ENCODE measurements at regions not wholly inside any gene's neighbourhood (a gene's known extent, or its start where the extent isn't known, plus 50 kb on each side); places are given as distances from the start of the nearest gene placed in this dataset.
"Not testable (repeated sequence)": the region's sequence is repeated elsewhere in the genome, so short reads cannot be mapped to it uniquely, and the experiment has no call there.

DNA sequence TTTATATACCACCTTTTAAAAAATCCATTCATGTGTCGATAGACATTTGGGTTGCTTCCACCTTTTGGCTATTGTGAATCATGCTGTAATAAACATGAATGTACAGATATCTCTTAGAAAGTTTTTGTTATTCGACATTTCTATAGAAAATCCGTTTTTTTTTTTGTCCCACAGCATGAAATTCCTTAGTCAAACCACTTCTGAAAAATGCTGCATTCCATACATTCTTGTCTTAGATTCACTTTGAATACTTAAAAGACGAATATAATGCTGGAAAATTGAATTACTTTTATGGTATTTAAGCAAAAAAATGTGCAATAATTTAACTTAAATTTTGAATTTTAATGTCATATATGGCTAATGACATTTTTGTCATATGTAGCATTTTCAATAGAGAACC is 1345.5 kb downstream of the TECRL start:
- Histone ChIP-seq H3K9me3 (peaks cover 0 to 11% of the 10 kb centered on the region in 2 donors), H3K36me3 (no peaks in the 10 kb centered on the region), H3K27ac (no peak overlapping the region), H3K27me3 (no peaks in the 10 kb centered on the region), H3K4me3 (no peak overlapping the region), H3K4me1 (no peaks in the 10 kb centered on the region)
- DNase-seq (ENCODE audit: low spot score in 2 of 2) = no peak
- intact Hi-C loops (cut with DNase I; ENCODE audit: low total_unique reads) = no loop called here
- TF ChIP-seq POLR2A (IDR thresholded peaks at IDR 0.05) (no peak), CTCF (IDR thresholded peaks at IDR 0.05) (no peak), POLR2AphosphoS5 (IDR thresholded peaks at IDR 0.05) (no peak)

DNA sequence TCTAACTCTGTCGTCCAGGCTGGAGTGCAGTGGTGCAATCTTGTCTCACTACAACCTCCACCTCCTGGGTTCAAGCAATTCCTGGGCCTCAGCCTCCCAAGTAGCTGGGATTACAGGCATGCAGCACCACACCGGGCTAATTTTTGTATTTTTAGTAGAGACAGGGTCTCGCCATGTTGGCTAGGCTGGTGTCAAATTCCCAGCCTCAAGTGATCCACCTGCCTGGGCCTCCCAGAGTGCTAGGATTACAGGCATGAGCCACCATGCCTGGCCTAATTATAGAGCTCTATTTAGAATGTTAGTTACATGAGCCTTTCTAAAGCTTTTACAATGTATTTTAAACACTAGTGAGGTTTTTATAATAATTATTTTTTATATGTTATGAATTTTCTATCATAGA is 1346.4 kb downstream of the TECRL start:
- H3K4me1 ChIP-seq; H3K27ac ChIP-seq; DNase-seq (ENCODE audit: low spot score in 2 of 2); H3K4me3 ChIP-seq; H3K36me3 ChIP-seq; intact Hi-C loops (cut with DNase I; ENCODE audit: low total_unique reads); H3K27me3 ChIP-seq: not testable (repeated sequence)
- peaks cover 0 to 11% of the 10 kb centered on the region in 2 donors for H3K9me3 ChIP-seq

DNA sequence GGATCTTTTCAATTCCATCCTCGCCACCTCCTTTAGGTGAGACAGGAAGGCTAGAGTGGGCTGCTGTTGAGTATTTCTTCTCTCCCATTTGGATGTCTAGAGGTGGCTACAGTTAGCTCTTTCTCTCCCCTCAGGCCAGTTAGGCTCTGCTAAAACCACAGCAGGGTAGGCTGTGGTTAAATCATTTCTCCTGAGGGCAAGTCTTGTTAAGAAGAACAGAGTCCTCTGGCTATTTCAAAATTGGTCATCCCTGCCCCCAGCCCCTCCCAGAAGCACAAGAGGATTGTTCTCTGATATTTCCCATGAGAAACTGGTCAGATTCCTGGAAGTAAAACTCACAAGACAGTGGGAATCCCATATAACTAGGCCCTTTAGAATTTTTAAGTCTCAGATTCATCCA is 1359.5 kb downstream of the TECRL start:
- no peak for DNase-seq (ENCODE audit: low spot score in 2 of 2)
- no peaks in the 10 kb centered on the region for H3K27me3 ChIP-seq
- intact Hi-C loops (cut with DNase I; ENCODE audit: low total_unique reads) = no loop called here
- no peak for TF ChIP-seq POLR2A (IDR thresholded peaks at IDR 0.05)
- no peak for TF ChIP-seq POLR2AphosphoS5 (IDR thresholded peaks at IDR 0.05)
- TF ChIP-seq CTCF (IDR thresholded peaks at IDR 0.05) = no peak
- H3K36me3 ChIP-seq = no peaks in the 10 kb centered on the region
- no peak overlapping the region for H3K27ac ChIP-seq
- no peak overlapping the region for H3K4me3 ChIP-seq
- peaks cover 7 to 8% of the 10 kb centered on the region in 2 donors for H3K9me3 ChIP-seq
- no peaks in the 10 kb centered on the region for H3K4me1 ChIP-seq

DNA sequence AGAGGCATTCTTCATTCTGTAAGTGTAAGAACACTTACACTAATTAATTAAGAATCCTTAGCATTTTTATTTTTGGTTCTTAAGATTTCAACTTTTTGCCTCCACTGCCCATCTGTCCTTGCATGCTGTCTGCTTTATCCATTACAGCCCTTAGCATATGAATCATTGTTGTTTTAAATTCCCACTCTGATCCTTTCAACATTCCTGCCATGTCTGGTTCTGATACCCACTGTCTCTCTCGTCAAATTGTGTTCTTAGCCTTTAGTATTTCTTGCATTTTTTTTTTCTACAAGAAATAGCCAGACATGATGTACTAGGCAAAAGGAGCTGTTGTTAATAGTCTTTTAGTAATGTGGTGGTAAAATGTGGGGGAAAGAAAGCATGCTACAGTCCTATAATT is 1360.0 kb downstream of the TECRL start:
- DNase-seq (ENCODE audit: low spot score in 2 of 2) = no peak
- intact Hi-C loops (cut with DNase I; ENCODE audit: low total_unique reads) = no loop called here
- Histone ChIP-seq H3K4me3 (no peak overlapping the region), H3K27me3 (no peaks in the 10 kb centered on the region), H3K4me1 (no peaks in the 10 kb centered on the region), H3K9me3 (peaks cover 8 to 10% of the 10 kb centered on the region in 2 donors), H3K27ac (no peak overlapping the region), H3K36me3 (no peaks in the 10 kb centered on the region)
- TF ChIP-seq CTCF (IDR thresholded peaks at IDR 0.05) (no peak), POLR2AphosphoS5 (IDR thresholded peaks at IDR 0.05) (no peak), POLR2A (IDR thresholded peaks at IDR 0.05) (no peak)

GRCh38 chr4:63036159-63036866 is 1372.9 kb downstream of the TECRL start:
- H3K27ac ChIP-seq = no peak overlapping the region
- no peaks in the 10 kb centered on the region for H3K27me3 ChIP-seq
- DNase-seq (ENCODE audit: low spot score in 2 of 2) = no peak
- H3K36me3 ChIP-seq = no peaks in the 10 kb centered on the region
- no peaks in the 10 kb centered on the region for H3K9me3 ChIP-seq
- no peaks in the 10 kb centered on the region for H3K4me1 ChIP-seq
- intact Hi-C loops (cut with DNase I; ENCODE audit: low total_unique reads) = no loop called here
- no peak overlapping the region for H3K4me3 ChIP-seq
- no peak for TF ChIP-seq CTCF (IDR thresholded peaks at IDR 0.05)
- TF ChIP-seq POLR2A (IDR thresholded peaks at IDR 0.05) = no peak
- no peak for TF ChIP-seq POLR2AphosphoS5 (IDR thresholded peaks at IDR 0.05)
